OCI-LY3 (cell line): ENCODE measurements at regions not wholly inside any gene's neighbourhood (a gene's known extent, or its start where the extent isn't known, plus 50 kb on each side); places are given as distances from the start of the nearest gene placed in this dataset.
"Not testable (repeated sequence)": the region's sequence is repeated elsewhere in the genome, so short reads cannot be mapped to it uniquely, and the experiment has no call there.

Source experiments
- EZH2phosphoT487 ChIP-seq: fragments of 200-600 bp; shearing (Covaris generic); IDR thresholded peaks from 2 replicates; pipeline ENCODE4 v1.6.1; 2018; ENCODE audit warnings: antibody characterized with exemption, mixed run types, low read depth
- TF ChIP-seq, protein P1 (sequence below): fragments of 200-600, 300-600 bp; sonication (generic); IDR thresholded peaks from 2 replicates; pipeline ENCODE4 v1.5.1; 2014; ENCODE audit warnings: antibody characterized with exemption, low read length, low read depth

DNA sequence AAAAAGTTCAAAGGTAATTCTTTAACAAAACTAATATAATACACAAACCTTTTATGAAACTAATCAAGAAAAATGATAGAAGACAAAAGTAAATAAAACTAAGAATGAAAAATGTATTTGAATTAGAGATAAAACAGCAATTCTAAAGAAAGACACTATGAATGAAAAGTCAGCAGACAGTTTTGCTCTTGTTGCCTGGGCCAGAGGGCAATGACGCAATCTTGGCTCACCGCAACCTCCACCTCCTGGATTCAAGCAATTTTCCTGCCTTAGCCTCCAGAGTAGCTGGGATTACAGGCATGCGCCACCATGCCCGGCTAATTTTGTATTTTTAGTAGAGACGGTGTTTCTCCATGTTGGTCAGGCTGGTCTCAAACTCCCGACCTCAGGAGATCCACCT is 959.8 kb downstream of the TTLL7 start:
- not testable (repeated sequence) for TF ChIP-seq EZH2phosphoT487
- TF ChIP-seq, protein P1, sequence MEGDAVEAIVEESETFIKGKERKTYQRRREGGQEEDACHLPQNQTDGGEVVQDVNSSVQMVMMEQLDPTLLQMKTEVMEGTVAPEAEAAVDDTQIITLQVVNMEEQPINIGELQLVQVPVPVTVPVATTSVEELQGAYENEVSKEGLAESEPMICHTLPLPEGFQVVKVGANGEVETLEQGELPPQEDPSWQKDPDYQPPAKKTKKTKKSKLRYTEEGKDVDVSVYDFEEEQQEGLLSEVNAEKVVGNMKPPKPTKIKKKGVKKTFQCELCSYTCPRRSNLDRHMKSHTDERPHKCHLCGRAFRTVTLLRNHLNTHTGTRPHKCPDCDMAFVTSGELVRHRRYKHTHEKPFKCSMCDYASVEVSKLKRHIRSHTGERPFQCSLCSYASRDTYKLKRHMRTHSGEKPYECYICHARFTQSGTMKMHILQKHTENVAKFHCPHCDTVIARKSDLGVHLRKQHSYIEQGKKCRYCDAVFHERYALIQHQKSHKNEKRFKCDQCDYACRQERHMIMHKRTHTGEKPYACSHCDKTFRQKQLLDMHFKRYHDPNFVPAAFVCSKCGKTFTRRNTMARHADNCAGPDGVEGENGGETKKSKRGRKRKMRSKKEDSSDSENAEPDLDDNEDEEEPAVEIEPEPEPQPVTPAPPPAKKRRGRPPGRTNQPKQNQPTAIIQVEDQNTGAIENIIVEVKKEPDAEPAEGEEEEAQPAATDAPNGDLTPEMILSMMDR, result not testable (repeated sequence)
